ENCODE measurements at regions not wholly inside any gene's neighbourhood (a gene's known extent, or its start where the extent isn't known, plus 50 kb on each side); places are given as distances from the start of the nearest gene placed in this dataset.

DNA sequence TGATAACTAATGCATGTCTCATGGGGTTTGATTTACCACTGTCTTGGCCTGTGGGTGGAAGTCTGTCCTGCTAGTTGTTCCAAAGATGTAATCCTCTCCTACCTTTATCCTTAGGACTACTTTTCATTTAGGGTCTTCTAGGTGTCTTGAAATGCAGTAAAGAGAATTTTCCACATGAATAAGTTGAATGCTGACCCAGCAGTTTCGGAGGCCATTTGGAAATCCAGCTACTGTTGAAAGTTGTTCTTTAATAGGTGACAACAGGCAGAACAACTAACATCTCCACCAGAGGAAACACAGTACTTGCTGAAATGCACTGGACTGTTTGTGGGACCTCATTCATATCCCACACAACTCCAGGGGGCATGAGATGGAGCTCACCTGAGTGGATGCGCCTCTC, 478.1 kb downstream of the BTBD3 start:
- no peaks in the 10 kb centered on the region for H3K79me2 ChIP-seq (ENCODE audit: low read length)
- H3K4me1 ChIP-seq (ENCODE audit: insufficient read depth, low read length): peaks cover 12% of the 10 kb centered on the region
- no peaks in the 10 kb centered on the region for H3K36me3 ChIP-seq (ENCODE audit: low read depth, low read length)
- no peaks in the 10 kb centered on the region for H4K20me1 ChIP-seq (ENCODE audit: low read length)
- no peak for ATAC-seq
- H3K4me3 ChIP-seq (ENCODE audit: low read length): no peak overlapping the region
- H3K27ac ChIP-seq (ENCODE audit: low read length): no peak overlapping the region
- H3K4me2 ChIP-seq (ENCODE audit: low read length): no peak overlapping the region
- H3K27me3 ChIP-seq (ENCODE audit: low read length): no peaks in the 10 kb centered on the region
- no peak for DNase-seq
- H3K9me2 ChIP-seq (replicated peaks; ENCODE audit: low read length): no peaks in the 10 kb centered on the region
- H3K9me3 ChIP-seq (ENCODE audit: low read length): no peaks in the 10 kb centered on the region
- H3F3A ChIP-seq (ENCODE audit: low read length, unreplicated experiment): no peaks in the 10 kb centered on the region
- CTCF ChIA-PET: no interaction called here
- TF ChIP-seq, protein P1, sequence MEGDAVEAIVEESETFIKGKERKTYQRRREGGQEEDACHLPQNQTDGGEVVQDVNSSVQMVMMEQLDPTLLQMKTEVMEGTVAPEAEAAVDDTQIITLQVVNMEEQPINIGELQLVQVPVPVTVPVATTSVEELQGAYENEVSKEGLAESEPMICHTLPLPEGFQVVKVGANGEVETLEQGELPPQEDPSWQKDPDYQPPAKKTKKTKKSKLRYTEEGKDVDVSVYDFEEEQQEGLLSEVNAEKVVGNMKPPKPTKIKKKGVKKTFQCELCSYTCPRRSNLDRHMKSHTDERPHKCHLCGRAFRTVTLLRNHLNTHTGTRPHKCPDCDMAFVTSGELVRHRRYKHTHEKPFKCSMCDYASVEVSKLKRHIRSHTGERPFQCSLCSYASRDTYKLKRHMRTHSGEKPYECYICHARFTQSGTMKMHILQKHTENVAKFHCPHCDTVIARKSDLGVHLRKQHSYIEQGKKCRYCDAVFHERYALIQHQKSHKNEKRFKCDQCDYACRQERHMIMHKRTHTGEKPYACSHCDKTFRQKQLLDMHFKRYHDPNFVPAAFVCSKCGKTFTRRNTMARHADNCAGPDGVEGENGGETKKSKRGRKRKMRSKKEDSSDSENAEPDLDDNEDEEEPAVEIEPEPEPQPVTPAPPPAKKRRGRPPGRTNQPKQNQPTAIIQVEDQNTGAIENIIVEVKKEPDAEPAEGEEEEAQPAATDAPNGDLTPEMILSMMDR (conservative IDR thresholded peaks at IDR 0.05; ENCODE audit: low read depth, low read length): no peak
- TF ChIP-seq EZH2 (IDR thresholded peaks at IDR 0.05; ENCODE audit: low read length, unreplicated experiment) (no peak), EZH2phosphoT487 (IDR thresholded peaks at IDR 0.05; ENCODE audit: borderline replicate concordance, low read length) (no peak)
- no peak overlapping the region for H2AFZ ChIP-seq (ENCODE audit: low read length)
- H3K9ac ChIP-seq (ENCODE audit: low read length): no peak overlapping the region
- no TSS peak for BruUV-seq (replicated peaks)
- intact Hi-C loops (cut with micrococcal nuclease): no loop called here
- POLR2A ChIA-PET (ENCODE audit: unreplicated experiment): no interaction called here

DNA sequence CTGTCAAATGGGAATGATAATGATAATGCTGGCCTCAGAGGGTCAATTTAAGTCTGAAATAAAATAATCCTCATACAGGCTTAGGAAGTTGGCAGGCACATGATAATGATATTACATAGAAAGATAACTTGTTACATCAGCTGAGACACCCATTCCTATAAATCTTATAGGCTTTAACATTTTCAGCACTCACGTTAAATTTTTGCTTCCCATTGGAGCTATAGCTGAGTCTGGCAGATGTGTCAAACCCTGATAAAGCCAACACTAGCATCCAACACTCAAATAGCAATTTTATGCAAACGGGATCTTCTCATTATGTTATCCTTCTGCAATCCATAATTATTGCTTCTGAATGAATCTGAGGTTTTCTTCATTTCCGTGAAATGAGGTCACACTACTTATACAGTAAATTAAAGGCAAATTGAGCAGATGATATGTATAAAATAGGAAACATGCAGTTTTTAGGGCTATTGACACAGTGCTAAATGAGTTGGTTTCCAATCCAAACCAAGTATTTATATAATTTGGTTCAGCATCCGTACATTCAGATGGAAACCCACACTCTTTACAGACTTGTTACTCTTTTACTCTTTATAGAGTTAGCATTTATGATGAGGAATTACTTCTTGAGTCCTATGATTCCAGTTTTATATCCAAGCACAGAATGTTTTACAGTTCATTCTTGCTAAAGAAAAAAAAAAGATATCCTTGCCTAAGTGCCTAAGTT, 481.6 kb downstream of the BTBD3 start:
- intact Hi-C loops (cut with micrococcal nuclease): no loop called here
- no peaks in the 10 kb centered on the region for H3K27me3 ChIP-seq (ENCODE audit: low read length)
- CTCF ChIA-PET: no interaction called here
- no peaks in the 10 kb centered on the region for H3K79me2 ChIP-seq (ENCODE audit: low read length)
- no peaks in the 10 kb centered on the region for H3K9me2 ChIP-seq (replicated peaks; ENCODE audit: low read length)
- DNase-seq (no peak), ATAC-seq (no peak)
- H3F3A ChIP-seq (ENCODE audit: low read length, unreplicated experiment): no peaks in the 10 kb centered on the region
- H2AFZ ChIP-seq (ENCODE audit: low read length): no peak overlapping the region
- H3K4me1 ChIP-seq (ENCODE audit: insufficient read depth, low read length): peaks cover 12% of the 10 kb centered on the region
- no peaks in the 10 kb centered on the region for H3K36me3 ChIP-seq (ENCODE audit: low read depth, low read length)
- H3K4me2 ChIP-seq (ENCODE audit: low read length): no peak overlapping the region
- no peak overlapping the region for H3K9ac ChIP-seq (ENCODE audit: low read length)
- BruUV-seq (replicated peaks): no TSS peak
- TF ChIP-seq EZH2 (IDR thresholded peaks at IDR 0.05; ENCODE audit: low read length, unreplicated experiment): no peak
- TF ChIP-seq, protein P1 (conservative IDR thresholded peaks at IDR 0.05; ENCODE audit: low read depth, low read length): no peak
- no peak for TF ChIP-seq EZH2phosphoT487 (IDR thresholded peaks at IDR 0.05; ENCODE audit: borderline replicate concordance, low read length)
- H3K27ac ChIP-seq (ENCODE audit: low read length): no peak overlapping the region
- H4K20me1 ChIP-seq (ENCODE audit: low read length): no peaks in the 10 kb centered on the region
- no peak overlapping the region for H3K4me3 ChIP-seq (ENCODE audit: low read length)
- POLR2A ChIA-PET (ENCODE audit: unreplicated experiment): no interaction called here
- H3K9me3 ChIP-seq (ENCODE audit: low read length): no peaks in the 10 kb centered on the region

DNA sequence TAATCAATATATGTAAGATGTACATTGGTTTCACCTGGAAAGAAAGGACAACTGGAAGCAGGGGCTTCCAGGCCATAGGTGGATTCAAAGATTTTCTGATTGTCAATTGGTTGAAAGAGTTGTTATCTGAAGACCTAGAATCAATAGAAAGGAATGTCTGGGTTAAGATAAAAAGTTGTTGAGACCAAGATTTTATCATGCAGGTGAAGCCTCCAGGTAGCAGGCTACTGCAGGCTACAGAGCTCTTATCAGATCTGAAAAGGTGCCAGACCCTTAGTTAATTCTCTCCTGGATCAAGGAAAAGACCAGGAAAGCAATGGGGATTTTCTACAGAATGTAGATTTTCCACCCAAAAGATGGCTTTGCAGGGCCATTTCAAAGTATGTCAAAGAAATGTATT, 487.2 kb downstream of the BTBD3 start:
- ChIA-PET POLR2A (ENCODE audit: unreplicated experiment) (no interaction called here), CTCF (no interaction called here)
- H4K20me1 ChIP-seq (ENCODE audit: low read length): no peaks in the 10 kb centered on the region
- peaks cover 33% of the 10 kb centered on the region for H3K9me3 ChIP-seq (ENCODE audit: low read length)
- H3K4me1 ChIP-seq (ENCODE audit: insufficient read depth, low read length): peaks cover 10% of the 10 kb centered on the region
- H3K27ac ChIP-seq (ENCODE audit: low read length): no peak overlapping the region
- H2AFZ ChIP-seq (ENCODE audit: low read length): no peak overlapping the region
- no peak overlapping the region for H3K4me3 ChIP-seq (ENCODE audit: low read length)
- H3K79me2 ChIP-seq (ENCODE audit: low read length): no peaks in the 10 kb centered on the region
- H3K36me3 ChIP-seq (ENCODE audit: low read depth, low read length): peaks cover 8% of the 10 kb centered on the region; the same call in 1 of the 2 replicates
- TF ChIP-seq EZH2phosphoT487 (IDR thresholded peaks at IDR 0.05; ENCODE audit: borderline replicate concordance, low read length): no peak
- no peak for TF ChIP-seq EZH2 (IDR thresholded peaks at IDR 0.05; ENCODE audit: low read length, unreplicated experiment)
- TF ChIP-seq, protein P1 (conservative IDR thresholded peaks at IDR 0.05; ENCODE audit: low read depth, low read length): no peak
- H3K27me3 ChIP-seq (ENCODE audit: low read length): no peaks in the 10 kb centered on the region
- ATAC-seq (no peak), DNase-seq (no peak)
- no peak overlapping the region for H3K9ac ChIP-seq (ENCODE audit: low read length)
- H3K4me2 ChIP-seq (ENCODE audit: low read length): no peak overlapping the region
- intact Hi-C loops (cut with micrococcal nuclease): no loop called here
- BruUV-seq (replicated peaks): no TSS peak
- no peaks in the 10 kb centered on the region for H3F3A ChIP-seq (ENCODE audit: low read length, unreplicated experiment)
- H3K9me2 ChIP-seq (replicated peaks; ENCODE audit: low read length): no peaks in the 10 kb centered on the region

All from PC-3 (cell line).